ENCODE measurements at regions not wholly inside any gene's neighbourhood (a gene's known extent, or its start where the extent isn't known, plus 50 kb on each side); places are given as distances from the start of the nearest gene placed in this dataset.
"Not testable (repeated sequence)": the region's sequence is repeated elsewhere in the genome, so short reads cannot be mapped to it uniquely, and the experiment has no call there.

- no peaks in the 10 kb centered on the region for H3K27me3 ChIP-seq (ENCODE audit: insufficient read depth, low read length)
- no peak for FAIRE-seq
These were observed 482.6 kb downstream of the PLOD2 start for GRCh38 chr3:145678401-145678800.

DNA sequence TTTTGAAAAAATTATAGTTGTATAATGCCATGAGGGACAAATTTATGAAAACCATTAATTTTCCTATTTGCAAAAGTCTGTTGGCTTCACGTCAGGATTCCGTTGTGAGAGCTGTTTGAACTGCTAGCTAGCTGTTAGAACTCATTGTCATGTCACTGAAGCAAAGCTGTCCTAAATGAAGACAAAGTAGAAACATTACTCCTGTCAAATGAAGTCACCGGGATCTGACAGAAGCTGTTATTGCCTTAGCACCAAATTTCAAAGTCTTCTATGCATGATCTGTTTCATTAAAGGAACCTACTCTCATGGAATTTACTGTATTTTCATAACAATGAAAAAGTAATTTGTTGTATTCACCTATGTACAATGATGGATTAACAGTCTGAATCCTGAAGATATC, 479.8 kb downstream of the PLOD2 start:
- Histone ChIP-seq H3K4me2 (ENCODE audit: low read length) (no peak overlapping the region), H3K36me3 (ENCODE audit: insufficient read depth, low read length) (no peaks in the 10 kb centered on the region), H3K27me3 (ENCODE audit: insufficient read depth, low read length) (no peaks in the 10 kb centered on the region), H3K9ac (ENCODE audit: low read length) (no peak overlapping the region), H3K4me1 (ENCODE audit: insufficient read depth, low read length) (no peaks in the 10 kb centered on the region), H3K9me3 (ENCODE audit: insufficient read depth, low read depth, low read length) (no peaks in the 10 kb centered on the region), H3K27ac (ENCODE audit: low read depth, low read length) (no peak overlapping the region), H4K20me1 (ENCODE audit: insufficient read depth, low read length) (no peaks in the 10 kb centered on the region), H3K79me2 (ENCODE audit: insufficient read depth, low read length) (no peaks in the 10 kb centered on the region), H3K4me3 (ENCODE audit: insufficient read depth, low read depth, low read length) (no peak overlapping the region), H2AFZ (ENCODE audit: low read depth, low read length) (no peak overlapping the region)
- no peak for TF ChIP-seq EZH2 (IDR thresholded peaks at IDR 0.05; ENCODE audit: insufficient read depth, low read length)
- TF ChIP-seq, protein P1, sequence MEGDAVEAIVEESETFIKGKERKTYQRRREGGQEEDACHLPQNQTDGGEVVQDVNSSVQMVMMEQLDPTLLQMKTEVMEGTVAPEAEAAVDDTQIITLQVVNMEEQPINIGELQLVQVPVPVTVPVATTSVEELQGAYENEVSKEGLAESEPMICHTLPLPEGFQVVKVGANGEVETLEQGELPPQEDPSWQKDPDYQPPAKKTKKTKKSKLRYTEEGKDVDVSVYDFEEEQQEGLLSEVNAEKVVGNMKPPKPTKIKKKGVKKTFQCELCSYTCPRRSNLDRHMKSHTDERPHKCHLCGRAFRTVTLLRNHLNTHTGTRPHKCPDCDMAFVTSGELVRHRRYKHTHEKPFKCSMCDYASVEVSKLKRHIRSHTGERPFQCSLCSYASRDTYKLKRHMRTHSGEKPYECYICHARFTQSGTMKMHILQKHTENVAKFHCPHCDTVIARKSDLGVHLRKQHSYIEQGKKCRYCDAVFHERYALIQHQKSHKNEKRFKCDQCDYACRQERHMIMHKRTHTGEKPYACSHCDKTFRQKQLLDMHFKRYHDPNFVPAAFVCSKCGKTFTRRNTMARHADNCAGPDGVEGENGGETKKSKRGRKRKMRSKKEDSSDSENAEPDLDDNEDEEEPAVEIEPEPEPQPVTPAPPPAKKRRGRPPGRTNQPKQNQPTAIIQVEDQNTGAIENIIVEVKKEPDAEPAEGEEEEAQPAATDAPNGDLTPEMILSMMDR (IDR thresholded peaks at IDR 0.05; ENCODE audit: insufficient read depth, low read depth, low read length), result no peak
- FAIRE-seq (no peak), DNase-seq (ENCODE audit: low read depth) (no peak)
- peaks cover 1% of the 10 kb centered on the region for H3K27me3 Mint-ChIP-seq (ENCODE audit: low read depth, unreplicated experiment)
- no peaks in the 10 kb centered on the region for H3K36me3 Mint-ChIP-seq (ENCODE audit: low read depth, unreplicated experiment)
- no peaks in the 10 kb centered on the region for H3K9me3 Mint-ChIP-seq (ENCODE audit: unreplicated experiment)
- H3K4me1 Mint-ChIP-seq (ENCODE audit: low read depth, unreplicated experiment), result peaks cover 3% of the 10 kb centered on the region
- H3K4me3 Mint-ChIP-seq (ENCODE audit: unreplicated experiment), result no peak overlapping the region
- H3K27ac Mint-ChIP-seq (ENCODE audit: unreplicated experiment), result no peak overlapping the region

More at GRCh38 chr3:145678401-145678800, 482.6 kb downstream of the PLOD2 start:
- H3K79me2 ChIP-seq (ENCODE audit: insufficient read depth, low read length), result no peaks in the 10 kb centered on the region
- Mint-ChIP-seq H3K9me3 (ENCODE audit: unreplicated experiment) (no peaks in the 10 kb centered on the region), H3K27me3 (ENCODE audit: low read depth, unreplicated experiment) (no peaks in the 10 kb centered on the region), H3K27ac (ENCODE audit: unreplicated experiment) (no peak overlapping the region), H3K4me1 (ENCODE audit: low read depth, unreplicated experiment) (peaks cover 3% of the 10 kb centered on the region), H3K4me3 (ENCODE audit: unreplicated experiment) (no peak overlapping the region), H3K36me3 (ENCODE audit: low read depth, unreplicated experiment) (no peaks in the 10 kb centered on the region)
- H3K9ac ChIP-seq (ENCODE audit: low read length), result no peak overlapping the region
- no peak overlapping the region for H3K4me3 ChIP-seq (ENCODE audit: insufficient read depth, low read depth, low read length)
- no peak overlapping the region for H3K4me2 ChIP-seq (ENCODE audit: low read length)
- no peak overlapping the region for H3K27ac ChIP-seq (ENCODE audit: low read depth, low read length)
- H3K4me1 ChIP-seq (ENCODE audit: insufficient read depth, low read length), result no peaks in the 10 kb centered on the region
- no peaks in the 10 kb centered on the region for H3K9me3 ChIP-seq (ENCODE audit: insufficient read depth, low read depth, low read length)
- H2AFZ ChIP-seq (ENCODE audit: low read depth, low read length), result no peak overlapping the region
- H4K20me1 ChIP-seq (ENCODE audit: insufficient read depth, low read length), result no peaks in the 10 kb centered on the region
- TF ChIP-seq, protein P1 (IDR thresholded peaks at IDR 0.05; ENCODE audit: insufficient read depth, low read depth, low read length), result no peak
- TF ChIP-seq EZH2 (IDR thresholded peaks at IDR 0.05; ENCODE audit: insufficient read depth, low read length), result no peak
- no peak for DNase-seq (ENCODE audit: low read depth)
- no peaks in the 10 kb centered on the region for H3K36me3 ChIP-seq (ENCODE audit: insufficient read depth, low read length)

DNA sequence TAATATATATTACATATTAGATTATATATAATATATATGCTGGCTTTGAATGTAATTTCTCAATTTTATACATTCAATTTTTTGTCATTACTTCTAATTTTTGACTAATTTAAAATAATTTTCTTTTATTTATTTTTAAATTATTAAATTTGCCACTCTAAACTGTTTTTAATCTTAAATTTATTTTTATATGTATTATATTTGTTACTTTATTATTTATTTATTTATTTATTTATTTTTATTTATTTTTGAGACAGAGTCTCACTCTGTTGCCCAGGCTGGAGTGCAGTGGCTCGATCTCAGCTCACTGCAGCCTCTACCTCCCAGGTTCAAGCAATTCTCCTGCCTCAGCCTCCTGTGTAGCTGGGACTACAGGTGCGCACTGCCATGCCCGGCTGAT, 473.0 kb downstream of the PLOD2 start:
- H3K36me3 ChIP-seq (ENCODE audit: insufficient read depth, low read length); H3K9ac ChIP-seq (ENCODE audit: low read length); H3K4me1 Mint-ChIP-seq (ENCODE audit: low read depth, unreplicated experiment); H3K4me3 ChIP-seq (ENCODE audit: insufficient read depth, low read depth, low read length); DNase-seq (ENCODE audit: low read depth); H4K20me1 ChIP-seq (ENCODE audit: insufficient read depth, low read length); H3K4me3 Mint-ChIP-seq (ENCODE audit: unreplicated experiment); FAIRE-seq; H3K27ac Mint-ChIP-seq (ENCODE audit: unreplicated experiment); H3K4me1 ChIP-seq (ENCODE audit: insufficient read depth, low read length); H3K9me3 ChIP-seq (ENCODE audit: insufficient read depth, low read depth, low read length); H3K27me3 ChIP-seq (ENCODE audit: insufficient read depth, low read length); H3K9me3 Mint-ChIP-seq (ENCODE audit: unreplicated experiment); H2AFZ ChIP-seq (ENCODE audit: low read depth, low read length); H3K27me3 Mint-ChIP-seq (ENCODE audit: low read depth, unreplicated experiment); H3K36me3 Mint-ChIP-seq (ENCODE audit: low read depth, unreplicated experiment); H3K79me2 ChIP-seq (ENCODE audit: insufficient read depth, low read length); H3K4me2 ChIP-seq (ENCODE audit: low read length); H3K27ac ChIP-seq (ENCODE audit: low read depth, low read length): not testable (repeated sequence)

All from astrocyte (in vitro differentiated cells and primary cell).